Neural progenitor cell (in vitro differentiated cells): ENCODE measurements at regions not wholly inside any gene's neighbourhood (a gene's known extent, or its start where the extent isn't known, plus 50 kb on each side); places are given as distances from the start of the nearest gene placed in this dataset.

Source experiments
- DNase-seq: peaks from one replicate; pipeline ENCODE4 v3.0.0-alpha.2; 2016; ENCODE audit warnings: low spot score
- H2AFZ ChIP-seq: fragments of 200-600 bp; sonication (generic); replicated peaks from 2 replicates; pipeline ENCODE4 v1.6.1; 2016; ENCODE audit warnings: antibody characterized with exemption
- H3F3A ChIP-seq: fragments of 200-600 bp; sonication (generic); 2 replicates; pipeline ENCODE4 v1.6.1; 2016; ENCODE audit warnings: antibody characterized with exemption, low read depth
- H3K27ac ChIP-seq: fragments of 200-600 bp; sonication (generic); 2 replicates; pipeline ENCODE4 v1.5.1; 2016; ENCODE audit warnings: mild to moderate bottlenecking
- H3K27me3 ChIP-seq: fragments of 200-600 bp; sonication (generic); 2 replicates; pipeline ENCODE4 v1.6.1; 2016; ENCODE audit warnings: mild to moderate bottlenecking, moderate library complexity
- H3K36me3 ChIP-seq: fragments of 200-600 bp; sonication (generic); 2 replicates; pipeline ENCODE4 v1.5.1; 2016
- H3K4me1 ChIP-seq: fragments of 200-600 bp; sonication (generic); 2 replicates; pipeline ENCODE4 v1.6.1; 2016; ENCODE audit warnings: mixed run types
- H3K4me2 ChIP-seq: fragments of 200-600 bp; sonication (generic); 2 replicates; pipeline ENCODE4 v1.6.1; 2016
- H3K4me3 ChIP-seq: fragments of 200-600 bp; sonication (generic); 2 replicates; pipeline ENCODE4 v1.5.1; 2016
- H3K79me2 ChIP-seq: fragments of 200-600 bp; sonication (generic); 2 replicates; pipeline ENCODE4 v1.6.1; 2016; ENCODE audit warnings: low read depth
- H3K9ac ChIP-seq: fragments of 200-600 bp; sonication (generic); 2 replicates; pipeline ENCODE4 v1.6.1; 2016
- H3K9me3 ChIP-seq: fragments of 200-600 bp; sonication (generic); 2 replicates; pipeline ENCODE4 v1.5.1; 2016; ENCODE audit warnings: low read depth
- H4K20me1 ChIP-seq: fragments of 200-600 bp; sonication (generic); 2 replicates; pipeline ENCODE4 v1.6.1; 2016; ENCODE audit warnings: low read depth
- H3K27ac Mint-ChIP-seq: 3 replicates; pipeline ENCODE4 v1.8.0; 2021; ENCODE audit warnings: mixed read lengths
- H3K27me3 Mint-ChIP-seq: 2 replicates; pipeline ENCODE4 v1.8.0; 2022; ENCODE audit warnings: low read depth, mild to moderate bottlenecking, inconsistent platforms, moderate library complexity, mixed read lengths; ENCODE audit not compliant: insufficient read depth
- H3K36me3 Mint-ChIP-seq: 3 replicates; pipeline ENCODE4 v1.8.0; 2021; ENCODE audit warnings: mixed read lengths
- H3K4me1 Mint-ChIP-seq: 3 replicates; pipeline ENCODE4 v1.8.0; 2021; ENCODE audit warnings: mixed read lengths
- H3K4me3 Mint-ChIP-seq: 3 replicates; pipeline ENCODE4 v1.8.0; 2021; ENCODE audit warnings: mild to moderate bottlenecking, moderate library complexity, mixed read lengths
- H3K9me3 Mint-ChIP-seq: 3 replicates; pipeline ENCODE4 v1.8.0; 2020; ENCODE audit warnings: mixed read lengths
- EZH2 ChIP-seq: fragments of 200-600 bp; sonication (generic); IDR thresholded peaks from 2 replicates; pipeline ENCODE4 v1.6.1; 2017; ENCODE audit warnings: antibody characterized with exemption, mild to moderate bottlenecking, moderate library complexity
- EZH2phosphoT487 ChIP-seq: fragments of 200-600 bp; sonication (generic); IDR thresholded peaks from 2 replicates; pipeline ENCODE4 v1.6.1; 2017; ENCODE audit warnings: antibody characterized with exemption
- TF ChIP-seq, protein P1 (sequence below): fragments of 200-600 bp; sonication (generic); IDR thresholded peaks from 2 replicates; pipeline ENCODE4 v1.5.1; 2017; ENCODE audit warnings: antibody characterized with exemption, mild to moderate bottlenecking

DNA sequence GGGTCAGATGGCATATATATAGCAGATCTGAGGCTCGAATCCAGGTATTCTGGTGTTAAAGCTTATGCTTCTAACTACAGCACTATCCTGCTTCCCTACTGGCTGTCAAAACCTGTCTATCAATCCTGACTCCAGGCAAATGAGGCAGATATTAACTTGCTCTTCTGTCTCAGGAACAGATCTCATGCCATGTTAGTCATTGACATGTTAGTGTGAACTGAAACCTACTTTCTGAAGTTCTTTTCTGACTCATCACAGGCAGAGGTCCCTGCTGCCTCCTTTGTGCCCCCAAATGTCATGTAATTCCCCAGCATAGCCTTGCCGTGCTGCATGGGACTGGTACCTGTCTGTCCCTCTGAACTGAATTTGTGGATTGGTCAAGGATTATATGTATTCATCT lies 125.0 kb upstream of the SMAD3 start:
- Histone ChIP-seq H3K4me2 (no peak overlapping the region), H3K79me2 (no peaks in the 10 kb centered on the region), H3K27me3 (no peaks in the 10 kb centered on the region), H3K4me1 (peaks cover 11% of the 10 kb centered on the region), H2AFZ (no peak overlapping the region), H3K4me3 (no peak overlapping the region), H3F3A (no peaks in the 10 kb centered on the region), H3K9ac (no peak overlapping the region), H3K36me3 (no peaks in the 10 kb centered on the region), H3K9me3 (no peaks in the 10 kb centered on the region), H4K20me1 (no peaks in the 10 kb centered on the region), H3K27ac (no peak overlapping the region)
- no peak for DNase-seq
- Mint-ChIP-seq H3K27me3 (peaks cover 5% of the 10 kb centered on the region), H3K27ac (no peak overlapping the region), H3K36me3 (no peaks in the 10 kb centered on the region), H3K4me3 (no peak overlapping the region), H3K9me3 (peaks cover 3% of the 10 kb centered on the region), H3K4me1 (peaks cover 7% of the 10 kb centered on the region)
- TF ChIP-seq, protein P1, sequence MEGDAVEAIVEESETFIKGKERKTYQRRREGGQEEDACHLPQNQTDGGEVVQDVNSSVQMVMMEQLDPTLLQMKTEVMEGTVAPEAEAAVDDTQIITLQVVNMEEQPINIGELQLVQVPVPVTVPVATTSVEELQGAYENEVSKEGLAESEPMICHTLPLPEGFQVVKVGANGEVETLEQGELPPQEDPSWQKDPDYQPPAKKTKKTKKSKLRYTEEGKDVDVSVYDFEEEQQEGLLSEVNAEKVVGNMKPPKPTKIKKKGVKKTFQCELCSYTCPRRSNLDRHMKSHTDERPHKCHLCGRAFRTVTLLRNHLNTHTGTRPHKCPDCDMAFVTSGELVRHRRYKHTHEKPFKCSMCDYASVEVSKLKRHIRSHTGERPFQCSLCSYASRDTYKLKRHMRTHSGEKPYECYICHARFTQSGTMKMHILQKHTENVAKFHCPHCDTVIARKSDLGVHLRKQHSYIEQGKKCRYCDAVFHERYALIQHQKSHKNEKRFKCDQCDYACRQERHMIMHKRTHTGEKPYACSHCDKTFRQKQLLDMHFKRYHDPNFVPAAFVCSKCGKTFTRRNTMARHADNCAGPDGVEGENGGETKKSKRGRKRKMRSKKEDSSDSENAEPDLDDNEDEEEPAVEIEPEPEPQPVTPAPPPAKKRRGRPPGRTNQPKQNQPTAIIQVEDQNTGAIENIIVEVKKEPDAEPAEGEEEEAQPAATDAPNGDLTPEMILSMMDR: no peak
- TF ChIP-seq EZH2 (no peak), EZH2phosphoT487 (no peak)

DNA sequence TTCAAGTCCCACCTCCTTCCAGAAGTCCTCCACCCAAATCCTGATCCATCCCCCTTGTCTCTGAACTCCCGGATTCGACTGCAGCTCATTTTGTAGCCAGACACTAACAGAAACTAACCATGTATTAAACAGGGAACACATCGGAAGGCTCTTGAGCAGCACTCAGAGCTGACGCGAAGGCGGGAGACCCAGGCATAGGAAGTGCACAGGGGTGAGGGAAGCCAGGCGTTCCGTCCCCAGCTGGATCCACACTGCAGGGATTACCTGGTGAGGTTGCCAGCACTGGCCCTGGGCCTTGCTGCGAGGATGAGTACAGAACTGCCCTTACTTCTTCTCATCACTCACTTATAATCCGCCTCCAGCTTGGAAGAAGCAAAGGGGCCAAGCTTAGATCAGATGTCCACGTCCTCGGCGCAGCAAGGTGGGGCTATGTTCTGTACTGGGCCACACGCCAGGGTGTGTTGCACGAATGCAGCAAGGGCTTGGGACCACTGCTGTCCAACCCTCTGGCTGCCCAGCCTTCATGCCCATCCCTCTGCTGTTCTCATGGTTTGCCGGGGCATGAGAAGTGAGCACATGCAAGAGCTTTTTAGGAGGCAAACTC lies 124.2 kb upstream of the SMAD3 start:
- Histone ChIP-seq H3F3A (no peaks in the 10 kb centered on the region), H3K9ac (no peak overlapping the region), H2AFZ (peak overlapping the region; percentile 42), H4K20me1 (no peaks in the 10 kb centered on the region), H3K27me3 (no peaks in the 10 kb centered on the region), H3K9me3 (no peaks in the 10 kb centered on the region), H3K4me2 (no peak overlapping the region), H3K79me2 (no peaks in the 10 kb centered on the region), H3K27ac (no peak overlapping the region), H3K4me1 (peaks cover 11% of the 10 kb centered on the region), H3K36me3 (no peaks in the 10 kb centered on the region), H3K4me3 (no peak overlapping the region)
- peaks cover 5% of the 10 kb centered on the region for H3K27me3 Mint-ChIP-seq
- TF ChIP-seq EZH2phosphoT487 (no peak), EZH2 (no peak)
- TF ChIP-seq, protein P1: no peak
- H3K4me1 Mint-ChIP-seq: peaks cover 7% of the 10 kb centered on the region
- H3K36me3 Mint-ChIP-seq: no peaks in the 10 kb centered on the region
- no peak for DNase-seq
- H3K9me3 Mint-ChIP-seq: no peaks in the 10 kb centered on the region
- no peak overlapping the region for H3K4me3 Mint-ChIP-seq
- H3K27ac Mint-ChIP-seq: no peak overlapping the region

DNA sequence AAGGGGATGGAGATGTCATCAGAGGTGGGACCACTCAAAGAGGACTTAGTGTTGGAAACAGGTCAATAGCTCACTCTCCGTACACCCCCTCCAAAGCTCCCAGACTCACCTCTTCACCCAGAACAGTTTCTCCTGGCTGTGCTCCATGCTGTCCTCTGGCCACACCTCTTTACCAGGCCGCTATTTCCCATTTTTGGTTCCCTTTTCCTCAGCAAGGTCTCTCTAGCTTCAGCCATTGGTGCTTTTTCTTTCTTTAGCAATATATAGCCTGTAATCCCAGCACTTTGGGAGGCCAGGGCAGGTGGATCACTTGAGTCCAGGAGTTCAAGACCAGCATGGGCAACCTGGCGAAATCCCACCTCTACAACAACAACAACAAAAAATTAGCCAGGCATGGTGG lies 123.6 kb upstream of the SMAD3 start:
- Mint-ChIP-seq H3K9me3 (no peaks in the 10 kb centered on the region), H3K36me3 (no peaks in the 10 kb centered on the region), H3K27ac (no peak overlapping the region), H3K4me1 (peaks cover 7% of the 10 kb centered on the region), H3K4me3 (peak overlapping the region; percentile 35), H3K27me3 (peaks cover 5% of the 10 kb centered on the region)
- no peak for DNase-seq
- Histone ChIP-seq H3K9ac (no peak overlapping the region), H4K20me1 (no peaks in the 10 kb centered on the region), H3K79me2 (no peaks in the 10 kb centered on the region), H2AFZ (no peak overlapping the region), H3K27ac (no peak overlapping the region), H3K4me2 (no peak overlapping the region), H3K4me1 (peaks cover 11% of the 10 kb centered on the region), H3K36me3 (no peaks in the 10 kb centered on the region), H3K9me3 (no peaks in the 10 kb centered on the region), H3K27me3 (no peaks in the 10 kb centered on the region), H3F3A (no peaks in the 10 kb centered on the region), H3K4me3 (no peak overlapping the region)
- TF ChIP-seq EZH2 (no peak), EZH2phosphoT487 (no peak)
- TF ChIP-seq, protein P1: no peak
